Nephron (organoid): ENCODE measurements at regions not wholly inside any gene's neighbourhood (a gene's known extent, or its start where the extent isn't known, plus 50 kb on each side); places are given as distances from the start of the nearest gene placed in this dataset.

Source experiments
- H3K27ac Mint-ChIP-seq, 3 experiments: 2 replicates each; pipeline ENCODE4 v1.8.0; 2020; ENCODE audit warnings: mixed read lengths in 3 of 3, mild to moderate bottlenecking in 2 of 3, moderate library complexity in 1 of 3
- H3K27me3 Mint-ChIP-seq: 2 replicates; pipeline ENCODE4 v1.8.0; 2021; ENCODE audit warnings: low read depth, mild to moderate bottlenecking, moderate library complexity, mixed read lengths
- H3K36me3 Mint-ChIP-seq: 2 replicates; pipeline ENCODE4 v1.8.0; 2020; ENCODE audit warnings: low read depth, mixed read lengths
- H3K4me1 Mint-ChIP-seq: 2 replicates; pipeline ENCODE4 v1.8.0; 2020; ENCODE audit warnings: mixed read lengths
- H3K4me3 Mint-ChIP-seq, 3 experiments: 2 replicates each; pipeline ENCODE4 v1.8.0; 2020; ENCODE audit warnings: mild to moderate bottlenecking in 3 of 3, mixed read lengths in 3 of 3, moderate library complexity in 2 of 3
- H3K9me3 Mint-ChIP-seq: 2 replicates; pipeline ENCODE4 v1.8.0; 2020; ENCODE audit warnings: mixed read lengths
- TF ChIP-seq, protein P1 (sequence below), 3 experiments: fragments of 200-600 bp; sonication (generic); IDR thresholded peaks; one replicate each; pipeline ENCODE4 v1.5.0; 2021; ENCODE audit warnings: antibody characterized with exemption in 3 of 3; ENCODE audit not compliant: unreplicated experiment in 3 of 3

- no peak overlapping the region for H3K4me3 Mint-ChIP-seq
- peaks cover 4% of the 10 kb centered on the region for H3K9me3 Mint-ChIP-seq
- H3K4me1 Mint-ChIP-seq = peaks cover 22% of the 10 kb centered on the region
- TF ChIP-seq, protein P1, sequence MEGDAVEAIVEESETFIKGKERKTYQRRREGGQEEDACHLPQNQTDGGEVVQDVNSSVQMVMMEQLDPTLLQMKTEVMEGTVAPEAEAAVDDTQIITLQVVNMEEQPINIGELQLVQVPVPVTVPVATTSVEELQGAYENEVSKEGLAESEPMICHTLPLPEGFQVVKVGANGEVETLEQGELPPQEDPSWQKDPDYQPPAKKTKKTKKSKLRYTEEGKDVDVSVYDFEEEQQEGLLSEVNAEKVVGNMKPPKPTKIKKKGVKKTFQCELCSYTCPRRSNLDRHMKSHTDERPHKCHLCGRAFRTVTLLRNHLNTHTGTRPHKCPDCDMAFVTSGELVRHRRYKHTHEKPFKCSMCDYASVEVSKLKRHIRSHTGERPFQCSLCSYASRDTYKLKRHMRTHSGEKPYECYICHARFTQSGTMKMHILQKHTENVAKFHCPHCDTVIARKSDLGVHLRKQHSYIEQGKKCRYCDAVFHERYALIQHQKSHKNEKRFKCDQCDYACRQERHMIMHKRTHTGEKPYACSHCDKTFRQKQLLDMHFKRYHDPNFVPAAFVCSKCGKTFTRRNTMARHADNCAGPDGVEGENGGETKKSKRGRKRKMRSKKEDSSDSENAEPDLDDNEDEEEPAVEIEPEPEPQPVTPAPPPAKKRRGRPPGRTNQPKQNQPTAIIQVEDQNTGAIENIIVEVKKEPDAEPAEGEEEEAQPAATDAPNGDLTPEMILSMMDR (IDR thresholded peaks at IDR 0.05; ENCODE audit: unreplicated experiment in 3 of 3) = no peak
- no peaks in the 10 kb centered on the region for H3K36me3 Mint-ChIP-seq
- H3K27me3 Mint-ChIP-seq = peaks cover 6% of the 10 kb centered on the region
- peak overlapping the region in 2 of 3 experiments; percentile 29 to 30 for H3K27ac Mint-ChIP-seq
These were observed 233.5 kb upstream of the PROK2 start for GRCh38 chr3:72018343-72018984.

- H3K9me3 Mint-ChIP-seq = no peaks in the 10 kb centered on the region
- peaks cover 22% of the 10 kb centered on the region for H3K4me1 Mint-ChIP-seq
- no peak overlapping the region for H3K4me3 Mint-ChIP-seq
- H3K27me3 Mint-ChIP-seq = peaks cover 3% of the 10 kb centered on the region
- H3K27ac Mint-ChIP-seq = peak overlapping the region in 2 of 3 experiments; percentile 29 to 30
- TF ChIP-seq, protein P1 (IDR thresholded peaks at IDR 0.05; ENCODE audit: unreplicated experiment in 3 of 3) = no peak
- no peaks in the 10 kb centered on the region for H3K36me3 Mint-ChIP-seq
These were observed 233.0 kb upstream of the PROK2 start for GRCh38 chr3:72017935-72018334.

DNA sequence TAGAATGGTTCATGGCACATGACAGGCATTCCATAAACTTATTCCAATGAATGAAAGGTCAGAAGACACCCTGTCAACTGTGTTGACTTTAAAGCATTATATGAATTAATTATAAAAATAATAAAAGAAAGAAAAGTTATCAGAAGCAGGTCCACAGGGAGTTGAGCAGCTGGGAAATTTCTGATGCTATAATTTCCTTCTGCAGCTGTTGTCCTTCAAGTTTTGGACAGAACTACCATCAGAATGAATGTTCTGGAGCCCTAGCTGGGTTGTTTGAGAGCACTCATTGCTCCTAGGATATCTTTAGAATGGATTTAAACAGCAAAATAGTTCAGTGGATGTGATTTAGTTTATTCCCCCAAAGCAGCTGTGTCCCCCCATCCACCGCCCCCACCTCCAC lies 232.4 kb upstream of the PROK2 start:
- Mint-ChIP-seq H3K27ac (no peak overlapping the region), H3K4me1 (peaks cover 22% of the 10 kb centered on the region), H3K9me3 (no peaks in the 10 kb centered on the region), H3K4me3 (no peak overlapping the region), H3K27me3 (peaks cover 3% of the 10 kb centered on the region), H3K36me3 (no peaks in the 10 kb centered on the region)
- TF ChIP-seq, protein P1 (IDR thresholded peaks at IDR 0.05; ENCODE audit: unreplicated experiment in 3 of 3) = no peak

DNA sequence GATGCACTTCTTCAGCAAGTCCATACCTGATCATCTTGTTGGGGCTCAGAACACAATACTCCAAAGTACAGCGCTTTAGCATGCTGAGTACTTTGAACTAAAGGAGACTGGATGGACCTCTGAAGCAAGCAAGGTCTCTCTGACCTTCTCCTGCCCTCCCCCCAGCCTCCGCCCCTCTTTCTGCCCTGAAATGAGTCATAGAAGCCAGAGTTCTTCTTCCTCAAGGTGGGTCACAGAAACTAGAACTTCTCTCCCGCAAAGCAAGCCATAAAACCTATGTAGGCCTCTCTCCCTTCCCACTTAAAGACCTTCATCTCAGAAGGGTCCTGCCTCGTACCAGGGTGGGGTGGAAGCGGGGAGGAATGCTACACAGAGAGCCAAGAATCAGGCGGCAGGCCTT lies 230.5 kb upstream of the PROK2 start:
- Mint-ChIP-seq H3K4me1 (peaks cover 29% of the 10 kb centered on the region), H3K27me3 (peaks cover 7% of the 10 kb centered on the region), H3K9me3 (no peaks in the 10 kb centered on the region), H3K4me3 (no peak overlapping the region), H3K27ac (no peak overlapping the region), H3K36me3 (no peaks in the 10 kb centered on the region)
- TF ChIP-seq, protein P1 (IDR thresholded peaks at IDR 0.05; ENCODE audit: unreplicated experiment in 3 of 3) = no peak

DNA sequence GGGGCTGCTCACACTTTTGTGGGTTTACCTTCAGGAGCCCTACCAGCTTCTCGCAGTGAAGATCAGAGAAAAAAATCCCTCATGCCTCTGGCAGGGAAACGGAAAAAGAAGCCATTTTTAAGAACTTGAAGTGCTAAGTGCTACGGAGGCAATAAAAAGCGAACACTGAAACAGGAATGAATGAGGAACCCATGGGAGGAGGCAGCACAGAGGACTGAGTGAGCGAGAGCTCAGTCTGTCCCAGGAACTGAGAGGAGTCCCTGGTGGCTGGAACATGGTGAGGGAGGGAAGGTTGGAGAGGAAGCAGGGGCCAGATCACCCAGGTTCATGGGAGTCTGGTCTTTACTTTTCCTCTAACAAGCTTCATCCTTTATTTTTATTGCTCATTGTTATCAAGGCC lies 228.1 kb upstream of the PROK2 start:
- H3K4me1 Mint-ChIP-seq = peaks cover 28% of the 10 kb centered on the region

More for the DNA sequence above, 228.1 kb upstream of the PROK2 start:
- Mint-ChIP-seq H3K36me3 (no peaks in the 10 kb centered on the region), H3K27me3 (peaks cover 22% of the 10 kb centered on the region), H3K27ac (peak overlapping the region in 1 of 3 experiments; percentile 1), H3K9me3 (no peaks in the 10 kb centered on the region), H3K4me3 (no peak overlapping the region)
- TF ChIP-seq, protein P1 (IDR thresholded peaks at IDR 0.05; ENCODE audit: unreplicated experiment in 3 of 3) = no peak
